Endothelial cell of umbilical vein (primary cell): ENCODE measurements at regions not wholly inside any gene's neighbourhood (a gene's known extent, or its start where the extent isn't known, plus 50 kb on each side); places are given as distances from the start of the nearest gene placed in this dataset.

Experiments
- CTCF ChIP-seq, 2 donors: IDR thresholded peaks; 1 replicate in 1 of 2; 2 replicates in 1 of 2; pipeline ENCODE4 v1.5.1; 2011; ENCODE audit warnings: low read length in 2 of 2, mild to moderate bottlenecking in 2 of 2, moderate library complexity in 2 of 2, control low read depth in 1 of 2, inconsistent platforms in 1 of 2, low read depth in 1 of 2; ENCODE audit not compliant: insufficient read depth in 1 of 2; ENCODE audit errors: extremely low read depth in 1 of 2
- EZH2 ChIP-seq: IDR thresholded peaks from 2 replicates; pipeline ENCODE4 v1.6.1; 2012; ENCODE audit warnings: borderline replicate concordance, low read depth, mild to moderate bottlenecking, moderate library complexity, low read length, inconsistent platforms; ENCODE audit not compliant: severe bottlenecking
- GATA2 ChIP-seq: IDR thresholded peaks from 2 replicates; pipeline ENCODE4 v1.7.0; 2011; ENCODE audit warnings: low read depth, mild to moderate bottlenecking, moderate library complexity, mixed read lengths, low read length; ENCODE audit not compliant: insufficient read length, insufficient read depth
- MAX ChIP-seq: IDR thresholded peaks from 2 replicates; pipeline ENCODE4 v1.6.1; 2011; ENCODE audit not compliant: insufficient read depth, insufficient read length
- MYC ChIP-seq: IDR thresholded peaks from one replicate; pipeline ENCODE4 v1.6.1; 2011; ENCODE audit warnings: mild to moderate bottlenecking, low read depth, low read length
- POLR2A ChIP-seq: IDR thresholded peaks from 2 replicates; pipeline ENCODE4 v1.6.1; 2012; ENCODE audit warnings: low read depth, mild to moderate bottlenecking, control low read depth, low read length
- POLR2AphosphoS5 ChIP-seq: IDR thresholded peaks from 2 replicates; pipeline ENCODE4 v1.6.1; 2012; ENCODE audit warnings: low read depth, mild to moderate bottlenecking, control low read depth, low read length, moderate library complexity; ENCODE audit not compliant: insufficient read depth

DNA sequence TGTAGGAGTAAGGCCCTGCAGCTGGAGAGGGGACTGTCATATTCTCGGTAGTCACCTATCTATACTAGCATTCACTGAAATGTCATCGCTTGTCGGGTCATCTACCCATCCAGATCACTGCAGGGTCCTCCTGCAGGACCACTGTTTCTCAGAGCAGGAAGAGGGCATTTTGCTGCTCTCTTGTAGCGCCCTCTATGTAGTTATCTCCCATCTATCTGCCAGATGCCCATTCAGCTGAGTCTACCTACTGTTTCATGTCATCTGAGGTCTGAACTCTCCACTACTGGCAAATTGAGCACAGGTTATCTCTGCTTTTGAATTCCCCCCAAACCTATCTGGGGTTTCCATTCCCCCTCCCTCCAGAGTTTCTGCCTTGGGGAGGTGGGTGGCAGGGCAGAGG is 258.2 kb upstream of the FOXD3 start:
- TF ChIP-seq CTCF (IDR thresholded peaks at IDR 0.05; ENCODE audit: extremely low read depth in 1 of 2, insufficient read depth in 1 of 2, low read depth in 1 of 2, low read length in 2 of 2) (no peak), POLR2A (no peak), POLR2AphosphoS5 (no peak), MYC (no peak), MAX (no peak), EZH2 (no peak), GATA2 (no peak)
